HT1080 (cell line): ENCODE measurements at regions not wholly inside any gene's neighbourhood (a gene's known extent, or its start where the extent isn't known, plus 50 kb on each side); places are given as distances from the start of the nearest gene placed in this dataset.
"Not testable (repeated sequence)": the region's sequence is repeated elsewhere in the genome, so short reads cannot be mapped to it uniquely, and the experiment has no call there.

Experiments
- DNase-seq: peaks from one replicate; pipeline ENCODE4 v3.0.0-alpha.2; 2015; ENCODE audit warnings: low read depth

- DNase-seq, result no peak
Measured at GRCh38 chr21:22138297-22139016, 1140.2 kb downstream of the NCAM2 start.

GRCh38 chr21:22145545-22145944, 1147.3 kb downstream of the NCAM2 start:
- no peak for DNase-seq

GRCh38 chr21:22154579-22155274, 1156.5 kb downstream of the NCAM2 start:
- DNase-seq, result no peak

GRCh38 chr21:22164912-22165311, 1166.7 kb downstream of the NCAM2 start:
- DNase-seq, result no peak

GRCh38 chr21:22174746-22175145, 1176.5 kb downstream of the NCAM2 start:
- no peak for DNase-seq

GRCh38 chr21:22189278-22189677, 1191.1 kb downstream of the NCAM2 start:
- peak; percentile 3 for DNase-seq

DNA sequence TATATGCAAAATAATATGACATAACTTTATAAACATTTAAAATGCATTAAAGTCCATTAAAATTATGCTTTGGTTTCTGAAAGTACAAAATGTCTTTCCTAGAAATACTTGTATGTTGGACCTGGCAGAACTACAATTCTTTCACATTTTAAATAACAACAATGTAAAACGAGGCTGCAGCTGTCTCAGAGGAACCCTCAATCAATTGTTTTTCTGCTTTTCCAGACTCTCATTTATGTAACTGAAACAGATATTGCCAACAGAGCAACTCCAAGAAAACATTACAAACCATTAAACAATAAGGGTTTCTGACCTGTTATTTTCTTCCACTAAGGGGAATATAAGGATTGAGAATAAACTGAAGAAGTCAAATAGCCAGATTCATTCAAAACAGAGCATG, 1193.4 kb downstream of the NCAM2 start:
- DNase-seq, result no peak

GRCh38 chr21:22192766-22193165, 1194.6 kb downstream of the NCAM2 start:
- no peak for DNase-seq

DNA sequence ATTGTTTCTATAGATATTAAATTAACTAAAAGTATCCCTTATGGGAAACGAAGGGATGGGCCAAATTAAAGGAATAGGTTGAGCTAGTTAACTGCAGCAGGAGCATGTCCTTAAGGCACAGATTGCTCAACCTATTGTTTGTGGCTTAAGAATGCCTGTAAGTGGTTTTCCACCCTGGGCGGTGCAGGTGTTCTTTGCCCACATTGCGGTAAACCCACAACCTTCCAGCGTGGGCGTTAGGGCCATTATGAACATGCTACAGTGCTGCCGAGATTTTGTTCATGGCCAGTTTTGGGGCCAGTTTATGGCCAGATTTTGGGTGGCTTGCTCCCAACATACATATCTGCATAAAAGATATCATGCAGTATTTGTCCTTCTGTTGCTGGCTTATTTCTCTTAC, 1196.8 kb downstream of the NCAM2 start:
- not testable (repeated sequence) for DNase-seq

DNA sequence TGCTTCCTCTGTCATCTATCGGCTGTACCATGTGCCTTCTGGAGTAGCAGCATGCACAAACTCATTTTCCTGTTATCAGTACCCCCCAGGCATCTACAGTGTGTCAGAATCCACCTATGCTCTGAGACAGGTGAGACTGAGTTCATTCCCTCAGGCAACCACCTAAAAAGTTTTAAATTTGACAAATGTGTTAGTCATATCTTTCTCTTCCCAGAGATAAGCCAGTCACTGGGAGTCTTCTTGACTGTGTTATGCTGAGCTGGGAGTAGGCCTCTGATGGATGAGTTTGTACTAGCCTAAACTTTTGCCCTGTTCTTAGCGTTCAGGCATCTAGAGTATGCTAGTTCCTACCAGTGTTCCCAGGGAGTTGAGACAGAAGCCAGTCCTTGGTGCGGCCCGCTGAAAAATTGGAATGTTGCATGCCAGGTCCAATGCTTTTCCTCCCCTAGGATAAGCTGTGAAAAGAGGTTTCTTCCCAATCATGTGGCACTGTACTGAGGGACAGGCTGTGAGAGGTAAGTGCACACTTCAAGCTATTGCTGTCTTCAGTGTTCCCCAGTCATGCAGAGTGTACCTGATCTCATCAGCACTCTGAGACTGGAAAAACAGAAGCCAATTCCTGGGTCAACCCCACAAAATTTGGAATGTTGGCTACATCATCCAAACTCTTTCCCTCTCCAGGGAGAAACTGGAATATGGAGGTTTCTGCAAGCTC, 1202.3 kb downstream of the NCAM2 start:
- DNase-seq, result no peak

GRCh38 chr21:22201126-22201525, 1202.9 kb downstream of the NCAM2 start:
- DNase-seq, result no peak

GRCh38 chr21:22201669-22202068, 1203.5 kb downstream of the NCAM2 start:
- DNase-seq, result no peak

DNA sequence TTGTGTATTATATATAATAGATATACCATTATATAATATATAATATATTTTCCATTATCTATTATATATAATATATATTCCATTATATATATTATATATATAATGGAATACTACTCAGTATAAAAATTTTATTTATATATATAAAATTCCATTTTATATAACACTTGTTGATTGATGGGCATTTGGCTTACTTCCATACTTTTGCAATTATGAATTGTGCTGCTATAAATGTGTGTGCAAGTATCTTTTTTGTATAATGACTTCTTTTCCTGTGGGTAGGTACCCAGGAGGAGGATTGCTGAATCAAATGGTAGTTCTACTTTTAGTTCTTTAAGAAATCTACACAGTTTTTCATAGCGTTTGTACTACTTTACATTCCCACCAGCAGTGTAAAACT, 1211.1 kb downstream of the NCAM2 start:
- no peak for DNase-seq

DNA sequence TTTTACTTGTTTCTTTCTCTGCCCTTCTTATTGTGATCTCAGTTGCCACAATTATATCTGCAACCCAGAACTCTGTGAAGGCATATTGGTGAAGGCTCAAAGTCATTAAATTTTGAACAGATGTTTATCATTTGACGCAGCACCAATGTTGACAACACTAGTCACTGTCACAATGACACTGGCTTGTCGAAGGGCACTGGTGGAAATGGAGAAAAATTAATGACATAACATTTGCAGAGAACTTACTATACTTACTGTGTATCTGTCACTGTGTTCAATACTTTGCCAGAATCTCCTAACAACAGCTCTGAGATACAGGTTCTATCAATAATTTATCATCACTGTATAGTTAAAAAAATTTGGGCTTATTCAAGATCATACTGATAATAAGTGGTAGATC, 1213.7 kb downstream of the NCAM2 start:
- no peak for DNase-seq

DNA sequence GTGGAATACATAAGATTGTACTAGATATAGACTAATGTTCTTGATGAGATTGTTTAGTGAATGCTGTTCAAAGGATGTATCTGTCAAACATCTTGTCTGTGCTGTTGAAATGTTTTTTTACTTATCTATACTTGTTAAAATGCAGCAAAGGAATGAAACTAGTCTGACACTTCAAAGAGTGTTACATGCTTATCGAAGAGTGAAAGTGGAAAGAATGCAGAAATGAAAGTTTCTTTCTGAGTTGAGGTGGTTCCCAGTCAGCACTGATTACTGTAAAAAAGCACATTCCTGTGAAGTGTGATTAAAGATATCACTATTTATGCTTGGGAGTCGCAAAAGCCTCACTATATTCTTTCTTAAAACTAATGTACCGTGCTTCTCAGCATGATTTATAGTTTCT, 1225.2 kb downstream of the NCAM2 start:
- no peak for DNase-seq

- DNase-seq, result no peak
Measured at GRCh38 chr21:22224261-22224660, 1226.1 kb downstream of the NCAM2 start.

- DNase-seq, result no peak
Measured at GRCh38 chr21:22225299-22225698, 1227.1 kb downstream of the NCAM2 start.

GRCh38 chr21:22231013-22231412, 1232.8 kb downstream of the NCAM2 start:
- DNase-seq, result no peak

- peak; percentile 79 for DNase-seq
Measured at GRCh38 chr21:22235866-22236590, 1237.8 kb downstream of the NCAM2 start.

- DNase-seq, result no peak
Measured at GRCh38 chr21:22244516-22244915, 1246.3 kb downstream of the NCAM2 start.

DNA sequence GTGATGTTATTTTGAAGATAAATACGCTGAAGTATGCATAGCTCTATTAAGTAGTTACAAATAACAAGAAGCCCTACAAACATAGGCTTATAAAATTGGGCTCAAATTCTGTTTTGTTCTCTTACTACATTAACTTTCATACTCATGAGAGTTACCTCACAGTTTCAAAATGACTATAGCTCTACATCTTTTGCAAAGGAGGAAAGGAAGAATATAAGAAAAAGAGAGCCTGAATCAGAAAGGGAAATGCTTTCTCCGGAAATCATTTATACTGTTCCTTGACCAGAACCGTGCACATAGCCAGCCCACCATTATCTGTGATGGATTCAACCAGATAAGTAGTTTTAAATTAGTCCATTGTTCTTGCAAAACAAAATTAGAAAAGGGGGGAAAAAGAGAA, 1252.1 kb downstream of the NCAM2 start:
- DNase-seq, result no peak

- DNase-seq, result no peak
Measured at GRCh38 chr21:22253761-22254160, 1255.6 kb downstream of the NCAM2 start.
